OCI-LY7 (cell line): ENCODE measurements at regions not wholly inside any gene's neighbourhood (a gene's known extent, or its start where the extent isn't known, plus 50 kb on each side); places are given as distances from the start of the nearest gene placed in this dataset.

Source experiments
- CTCF ChIP-seq: fragments of 200-600 bp; sonication (generic); conservative IDR thresholded peaks from 2 replicates; pipeline ENCODE4 v1.5.1; 2014; ENCODE audit warnings: mild to moderate bottlenecking, antibody characterized with exemption, low read length, moderate library complexity, mixed read lengths
- EZH2phosphoT487 ChIP-seq: fragments of 200-600 bp; sonication (generic); IDR thresholded peaks from 2 replicates; pipeline ENCODE4 v1.6.1; 2018; ENCODE audit warnings: low read depth, borderline replicate concordance, mild to moderate bottlenecking, mixed run types, antibody characterized with exemption, low read length, moderate library complexity, mixed read lengths

- no peak for TF ChIP-seq CTCF
- no peak for TF ChIP-seq EZH2phosphoT487
Observed at GRCh38 chrX:39156051-39156450, 354.8 kb downstream of the MID1IP1 start.
